ENCODE measurements at regions not wholly inside any gene's neighbourhood (a gene's known extent, or its start where the extent isn't known, plus 50 kb on each side); places are given as distances from the start of the nearest gene placed in this dataset.

DNA sequence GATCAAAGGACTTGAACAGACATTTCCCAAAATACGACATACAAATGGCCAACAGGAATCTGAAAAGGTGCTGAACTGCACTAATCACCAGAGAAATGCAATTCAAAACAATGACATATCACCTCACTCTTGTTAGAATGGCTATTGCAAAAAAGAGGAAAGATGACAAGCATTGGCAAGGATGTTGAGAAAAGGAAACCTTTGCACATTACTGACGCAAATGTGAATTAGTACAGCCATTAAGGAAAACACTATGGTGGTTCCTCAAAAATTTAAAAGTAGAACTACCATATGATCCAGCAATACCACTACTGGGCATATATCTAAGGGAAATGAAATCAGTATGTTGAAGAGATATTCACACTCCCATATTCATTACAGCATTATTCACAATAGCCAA, 57.7 kb upstream of the ASPRV1 start:
- TF ChIP-seq ZNF274 (IDR thresholded peaks at IDR 0.05; ENCODE audit: low read depth, low read length) (no peak), SUZ12 (IDR thresholded peaks at IDR 0.05; ENCODE audit: extremely low read depth, insufficient read depth, insufficient read length) (no peak)

Measured in NT2/D1 (cell line).